Uterus (tissue), 2 donors: ENCODE measurements at regions not wholly inside any gene's neighbourhood (a gene's known extent, or its start where the extent isn't known, plus 50 kb on each side); places are given as distances from the start of the nearest gene placed in this dataset.

Experiments used
- POLR2A ChIP-seq, 2 donors: fragments of 450-650 bp; IDR thresholded peaks; one replicate each; pipeline ENCODE4 v1.6.1; 2016; ENCODE audit warnings: antibody characterized with exemption in 2 of 2, mild to moderate bottlenecking in 1 of 2, moderate library complexity in 1 of 2
- TF ChIP-seq, protein P1 (sequence below), 4 experiments: fragments of 200-600 bp in 2 of 4; fragments of 450-650 bp in 2 of 4; sonication (generic) in 2 of 4; IDR thresholded peaks; one replicate each; pipeline ENCODE4 v1.5.1; 2016 to 2019; ENCODE audit warnings: antibody characterized with exemption in 4 of 4, mild to moderate bottlenecking in 2 of 4, moderate library complexity in 1 of 4

DNA sequence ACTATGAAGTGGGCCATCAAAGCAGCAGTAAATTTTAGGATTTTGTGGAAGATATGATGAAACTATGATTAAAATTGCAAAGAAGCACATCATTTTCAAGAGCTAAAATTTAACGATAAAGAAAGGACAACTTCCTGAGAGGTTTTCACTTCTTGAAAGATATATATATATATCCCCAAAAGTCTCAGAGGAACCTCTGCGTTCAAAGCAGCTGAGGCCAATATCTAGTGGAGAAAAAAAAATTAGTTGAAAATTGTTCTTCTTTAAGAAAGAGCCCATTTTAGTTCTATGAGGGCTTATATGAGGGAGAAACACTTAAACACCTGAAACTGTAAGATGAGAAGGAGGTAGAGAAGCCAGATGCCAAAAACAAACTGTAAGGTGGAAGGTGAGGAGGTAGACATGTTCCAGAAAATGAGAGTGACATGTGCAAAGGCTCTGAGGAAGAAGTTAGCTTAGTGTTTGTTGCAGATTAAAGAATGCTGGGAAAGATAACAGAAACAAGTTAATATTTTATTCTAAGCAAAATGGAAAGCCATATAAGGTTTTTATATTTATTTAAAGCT lies 72.9 kb upstream of the VRK2 start:
- TF ChIP-seq, protein P1, sequence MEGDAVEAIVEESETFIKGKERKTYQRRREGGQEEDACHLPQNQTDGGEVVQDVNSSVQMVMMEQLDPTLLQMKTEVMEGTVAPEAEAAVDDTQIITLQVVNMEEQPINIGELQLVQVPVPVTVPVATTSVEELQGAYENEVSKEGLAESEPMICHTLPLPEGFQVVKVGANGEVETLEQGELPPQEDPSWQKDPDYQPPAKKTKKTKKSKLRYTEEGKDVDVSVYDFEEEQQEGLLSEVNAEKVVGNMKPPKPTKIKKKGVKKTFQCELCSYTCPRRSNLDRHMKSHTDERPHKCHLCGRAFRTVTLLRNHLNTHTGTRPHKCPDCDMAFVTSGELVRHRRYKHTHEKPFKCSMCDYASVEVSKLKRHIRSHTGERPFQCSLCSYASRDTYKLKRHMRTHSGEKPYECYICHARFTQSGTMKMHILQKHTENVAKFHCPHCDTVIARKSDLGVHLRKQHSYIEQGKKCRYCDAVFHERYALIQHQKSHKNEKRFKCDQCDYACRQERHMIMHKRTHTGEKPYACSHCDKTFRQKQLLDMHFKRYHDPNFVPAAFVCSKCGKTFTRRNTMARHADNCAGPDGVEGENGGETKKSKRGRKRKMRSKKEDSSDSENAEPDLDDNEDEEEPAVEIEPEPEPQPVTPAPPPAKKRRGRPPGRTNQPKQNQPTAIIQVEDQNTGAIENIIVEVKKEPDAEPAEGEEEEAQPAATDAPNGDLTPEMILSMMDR (IDR thresholded peaks at IDR 0.05): no peak
- TF ChIP-seq POLR2A (IDR thresholded peaks at IDR 0.05): no peak
